Sigmoid colon (tissue), 6 donors: ENCODE measurements at regions not wholly inside any gene's neighbourhood (a gene's known extent, or its start where the extent isn't known, plus 50 kb on each side); places are given as distances from the start of the nearest gene placed in this dataset.

ENCODE experiments used
- DNase-seq: peaks from one replicate; pipeline ENCODE4 v3.0.0-alpha.2; 2019
- H3K27ac ChIP-seq, 4 donors: fragments of 200-600 bp; sonication (generic); one replicate each; pipeline ENCODE4 v1.5.1; 2016 to 2019; ENCODE audit warnings: mild to moderate bottlenecking in 1 of 4
- H3K27me3 ChIP-seq, 3 donors: fragments of 200-600 bp; sonication (generic); one replicate each; pipeline ENCODE4 v1.5.1; 2019; ENCODE audit warnings: mild to moderate bottlenecking in 1 of 3
- H3K36me3 ChIP-seq, 4 donors: fragments of 200-600 bp; sonication (generic); one replicate each; pipeline ENCODE4 v1.5.1; 2016 to 2019
- H3K4me1 ChIP-seq, 4 donors: fragments of 200-600 bp; sonication (generic); one replicate each; pipeline ENCODE4 v1.5.1; 2017 to 2019
- H3K4me3 ChIP-seq, 4 donors: fragments of 200-600 bp; sonication (generic); one replicate each; pipeline ENCODE4 v1.5.1; 2017 to 2019; ENCODE audit warnings: mild to moderate bottlenecking in 2 of 4, moderate library complexity in 1 of 4
- H3K9me3 ChIP-seq, 4 donors: fragments of 200-600 bp in 3 of 4; sonication (generic) in 3 of 4; one replicate each; pipeline versions ENCODE4 v1.5.1 to v1.6.1; 2013 to 2019
- CTCF ChIP-seq, 4 experiments: fragments of 450-650 bp in 3 of 4; fragments of 200-600 bp in 1 of 4; IDR thresholded peaks; one replicate each; pipeline ENCODE4 v1.5.1; 2016 to 2019; ENCODE audit warnings: antibody characterized with exemption in 4 of 4, mild to moderate bottlenecking in 3 of 4, moderate library complexity in 2 of 4
- EP300 ChIP-seq, 4 donors: sonication (generic); formaldehyde crosslinking; IDR thresholded peaks; one replicate each; pipeline ENCODE4 v1.6.1; 2017; ENCODE audit warnings: antibody characterized with exemption in 4 of 4
- POLR2A ChIP-seq, 2 donors: fragments of 450-650 bp; IDR thresholded peaks; one replicate each; pipeline ENCODE4 v1.6.1; 2016; ENCODE audit warnings: antibody characterized with exemption in 2 of 2, mild to moderate bottlenecking in 2 of 2, moderate library complexity in 2 of 2
- POLR2AphosphoS5 ChIP-seq, 4 donors: sonication (generic); formaldehyde crosslinking; IDR thresholded peaks; one replicate each; pipeline ENCODE4 v1.6.1; 2017; ENCODE audit warnings: antibody characterized with exemption in 4 of 4
- WGBS, 2 donors: extraction: QIAGEN DNeasy Blood & Tissue Kit; methylation state at CpG; one replicate each; pipeline ENCODE4 v1.1.7; 2013; 5-methylcytosine and 5-hydroxymethylcytosine counted together
- intact Hi-C: fragments of 100-400 bp; cut with DNase I; formaldehyde crosslinking; loops from one replicate; pipeline ENCODE4 v1.15.1; 2023
- donor health status: healthy with polysubstance abuse.
- donor health status: healthy.

- Histone ChIP-seq H3K9me3 (no peaks in the 10 kb centered on the region), H3K4me3 (no peak overlapping the region), H3K4me1 (no peaks in the 10 kb centered on the region), H3K36me3 (no peaks in the 10 kb centered on the region), H3K27me3 (no peaks in the 10 kb centered on the region), H3K27ac (no peak overlapping the region)
- TF ChIP-seq POLR2A (IDR thresholded peaks at IDR 0.05) = no peak
- TF ChIP-seq CTCF (IDR thresholded peaks at IDR 0.05) = no peak
- DNase-seq = no peak
- intact Hi-C loops = no loop called here
- 89 to 91% methylated on average over 1 of the region's 1 CpG for WGBS, 2 donors
Observed at GRCh38 chr4:38309471-38309870, 349.3 kb downstream of the PTTG2 start.

DNA sequence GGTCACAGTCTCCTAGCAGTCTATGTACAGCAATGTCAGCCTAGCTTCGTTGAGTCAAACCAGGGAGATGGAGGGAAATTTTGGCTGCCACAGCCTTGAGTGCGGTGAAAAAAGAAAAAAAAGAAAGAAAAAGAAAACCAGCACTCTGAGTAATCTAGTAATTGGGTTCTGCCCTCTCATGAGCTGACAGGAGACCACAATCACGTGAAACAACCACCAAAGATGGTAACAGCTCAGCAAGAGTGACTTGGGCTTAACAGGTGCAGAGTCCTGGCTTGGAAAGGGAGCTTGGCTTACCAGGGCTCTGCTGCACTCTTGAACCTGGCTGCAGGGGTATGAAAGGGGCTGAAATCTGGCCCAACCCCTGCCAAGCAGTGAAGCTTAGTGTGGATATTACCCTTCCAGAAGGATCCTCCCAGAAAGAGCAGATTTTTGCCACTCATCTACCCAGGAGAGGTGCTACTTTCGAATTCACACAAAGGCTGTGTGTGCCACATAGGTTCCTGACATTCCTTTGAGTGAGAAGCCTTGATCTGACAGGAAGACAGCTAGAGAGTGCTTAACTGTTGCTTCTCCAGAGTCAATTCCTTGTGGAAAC lies 350.3 kb downstream of the PTTG2 start:
- Histone ChIP-seq H3K9me3 (no peaks in the 10 kb centered on the region), H3K27ac (no peak overlapping the region), H3K4me1 (no peaks in the 10 kb centered on the region), H3K4me3 (no peak overlapping the region), H3K36me3 (no peaks in the 10 kb centered on the region), H3K27me3 (no peaks in the 10 kb centered on the region)
- 59 to 88% methylated on average over 4 of the region's 4 CpGs for WGBS, 2 donors
- DNase-seq = no peak
- TF ChIP-seq CTCF (IDR thresholded peaks at IDR 0.05) (no peak), POLR2AphosphoS5 (IDR thresholded peaks at IDR 0.05) (no peak), EP300 (IDR thresholded peaks at IDR 0.05) (no peak), POLR2A (IDR thresholded peaks at IDR 0.05) (no peak)
- intact Hi-C loops = no loop called here

DNA sequence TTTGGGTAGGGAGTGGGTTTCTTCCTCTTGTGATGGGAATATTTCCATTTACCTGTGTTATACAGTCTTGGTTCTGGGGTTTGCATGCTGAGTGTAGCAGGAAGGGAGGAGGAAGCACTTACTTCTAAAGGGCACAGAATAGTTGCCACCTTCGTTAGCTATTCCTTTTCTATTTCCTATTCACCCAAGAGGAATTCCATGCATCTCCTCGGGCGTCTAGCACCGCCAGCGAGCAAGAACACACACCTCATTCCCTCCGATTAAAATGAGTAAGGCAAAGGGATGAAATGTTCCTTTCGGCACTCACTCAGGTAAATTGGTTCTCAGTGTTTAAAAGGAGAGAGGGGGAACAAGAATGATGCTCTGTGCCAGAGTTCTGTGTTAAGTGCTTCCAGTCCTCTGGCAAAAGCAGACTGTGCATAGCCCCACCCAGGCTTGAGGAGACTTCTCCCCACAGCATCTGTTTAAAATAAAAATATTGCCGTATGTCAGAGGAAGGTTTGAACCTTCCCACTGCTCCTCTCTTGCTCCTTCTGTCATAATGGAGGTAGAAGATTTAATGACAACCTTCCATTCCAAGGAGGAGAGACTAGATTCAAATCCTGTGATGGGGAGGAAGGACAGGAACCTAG lies 351.4 kb downstream of the PTTG2 start:
- TF ChIP-seq POLR2A (IDR thresholded peaks at IDR 0.05) (no peak), POLR2AphosphoS5 (IDR thresholded peaks at IDR 0.05) (no peak), EP300 (IDR thresholded peaks at IDR 0.05) (no peak), CTCF (IDR thresholded peaks at IDR 0.05) (no peak)
- intact Hi-C loops = no loop called here

DNA sequence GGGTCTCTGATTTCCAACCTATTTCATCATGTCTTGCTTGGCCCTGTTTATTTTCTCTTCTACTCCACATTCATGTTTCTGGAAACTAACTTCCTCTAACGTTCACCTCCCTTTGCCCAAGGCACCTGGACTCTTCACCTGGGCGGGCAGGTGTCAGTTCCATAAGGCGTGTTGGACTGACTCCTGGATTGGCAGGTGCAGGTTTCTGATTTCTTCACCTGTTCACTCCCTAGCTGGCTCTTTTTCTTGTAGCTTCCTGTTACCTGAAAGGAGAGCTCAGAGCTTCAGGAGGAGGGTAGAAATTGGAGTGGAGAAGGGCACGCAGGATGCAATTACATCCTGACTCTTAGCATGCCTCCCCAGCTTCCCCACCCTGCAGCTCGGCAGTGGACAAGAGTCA lies 350.8 kb upstream of the KLF3 start:
- WGBS, 2 donors = 20 to 64% methylated on average over 5 of the region's 5 CpGs
- no peak for DNase-seq
- Histone ChIP-seq H3K36me3 (no peaks in the 10 kb centered on the region), H3K4me1 (peaks cover 0 to 2% (median under 1%) of the 10 kb centered on the region in 4 donors), H3K9me3 (no peaks in the 10 kb centered on the region), H3K27me3 (no peaks in the 10 kb centered on the region), H3K4me3 (no peak overlapping the region), H3K27ac (no peak overlapping the region)
- intact Hi-C loops = no loop called here
- TF ChIP-seq CTCF (IDR thresholded peaks at IDR 0.05) (no peak), POLR2A (IDR thresholded peaks at IDR 0.05) (no peak), EP300 (IDR thresholded peaks at IDR 0.05) (no peak), POLR2AphosphoS5 (IDR thresholded peaks at IDR 0.05) (no peak)

More for the DNA sequence above, 351.4 kb downstream of the PTTG2 start:
- no peaks in the 10 kb centered on the region for H3K27me3 ChIP-seq
- no peaks in the 10 kb centered on the region for H3K4me1 ChIP-seq
- WGBS, 2 donors = 94 to 96% methylated on average over 8 of the region's 8 CpGs
- H3K36me3 ChIP-seq = no peaks in the 10 kb centered on the region
- no peaks in the 10 kb centered on the region for H3K9me3 ChIP-seq
- H3K4me3 ChIP-seq = no peak overlapping the region
- DNase-seq = no peak
- no peak overlapping the region for H3K27ac ChIP-seq
